T-helper 1 cell treated with Interleukin-12 subunit alpha and Interleukin-12 subunit beta and Interleukin-4 antibody, amounts not matched to agents 30 μg/mL and 1 μg/mL, for 36 hours (primary cell): ENCODE measurements at regions not wholly inside any gene's neighbourhood (a gene's known extent, or its start where the extent isn't known, plus 50 kb on each side); places are given as distances from the start of the nearest gene placed in this dataset.

ENCODE experiments used
- H3K27ac Mint-ChIP-seq: one replicate; pipeline ENCODE4 v1.8.0; 2021; ENCODE audit warnings: mild to moderate bottlenecking, mixed read lengths
- H3K27me3 Mint-ChIP-seq: one replicate; pipeline ENCODE4 v1.8.0; 2021; ENCODE audit warnings: low read depth, mixed read lengths
- H3K36me3 Mint-ChIP-seq: one replicate; pipeline ENCODE4 v1.8.0; 2021; ENCODE audit warnings: low read depth, mixed read lengths
- H3K4me1 Mint-ChIP-seq: one replicate; pipeline ENCODE4 v1.8.0; 2021; ENCODE audit warnings: low read depth, mixed read lengths
- H3K4me3 Mint-ChIP-seq: one replicate; pipeline ENCODE4 v1.8.0; 2021; ENCODE audit warnings: mild to moderate bottlenecking, moderate library complexity, mixed read lengths
- H3K9me3 Mint-ChIP-seq: one replicate; pipeline ENCODE4 v1.8.0; 2021; ENCODE audit warnings: mixed read lengths

DNA sequence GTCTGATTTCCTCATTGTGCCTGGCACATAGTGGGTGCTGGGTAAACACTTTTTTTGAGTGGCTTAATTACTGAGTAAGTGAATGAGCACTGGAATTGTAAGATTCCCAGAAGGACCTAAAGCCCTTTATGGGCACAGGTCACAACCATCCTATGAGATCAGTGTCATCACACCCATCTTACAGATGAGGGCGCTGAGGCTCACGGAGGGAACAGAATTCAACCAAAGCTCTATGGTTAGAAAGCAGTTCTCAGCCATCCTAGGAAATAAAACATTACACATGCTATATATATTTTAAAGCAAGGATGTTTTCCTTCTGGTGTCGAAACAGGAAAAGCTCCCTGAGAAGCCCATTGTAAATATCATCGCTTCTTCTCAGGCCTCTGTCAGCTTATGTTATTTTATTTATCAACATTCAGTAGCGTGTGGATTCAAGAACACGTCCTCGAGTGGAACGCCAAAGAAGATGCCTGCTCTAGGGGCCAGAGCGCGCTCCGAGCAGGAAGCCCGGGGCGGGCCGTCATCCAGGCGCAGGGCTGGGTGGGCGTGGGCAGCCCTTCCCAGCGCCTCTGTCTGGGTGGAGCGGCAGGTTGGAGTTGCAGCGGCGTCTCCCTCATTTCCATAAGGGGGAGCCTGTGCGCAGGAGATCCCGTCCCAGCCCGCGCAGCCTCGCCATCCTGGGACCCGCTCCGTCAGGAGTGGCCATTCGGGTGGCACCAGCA, 155.8 kb upstream of the SMIM23 start:
- Mint-ChIP-seq H3K4me1 (no peaks in the 10 kb centered on the region), H3K36me3 (no peaks in the 10 kb centered on the region), H3K27ac (no peak overlapping the region), H3K9me3 (no peaks in the 10 kb centered on the region), H3K4me3 (no peak overlapping the region), H3K27me3 (peaks cover 18% of the 10 kb centered on the region)

DNA sequence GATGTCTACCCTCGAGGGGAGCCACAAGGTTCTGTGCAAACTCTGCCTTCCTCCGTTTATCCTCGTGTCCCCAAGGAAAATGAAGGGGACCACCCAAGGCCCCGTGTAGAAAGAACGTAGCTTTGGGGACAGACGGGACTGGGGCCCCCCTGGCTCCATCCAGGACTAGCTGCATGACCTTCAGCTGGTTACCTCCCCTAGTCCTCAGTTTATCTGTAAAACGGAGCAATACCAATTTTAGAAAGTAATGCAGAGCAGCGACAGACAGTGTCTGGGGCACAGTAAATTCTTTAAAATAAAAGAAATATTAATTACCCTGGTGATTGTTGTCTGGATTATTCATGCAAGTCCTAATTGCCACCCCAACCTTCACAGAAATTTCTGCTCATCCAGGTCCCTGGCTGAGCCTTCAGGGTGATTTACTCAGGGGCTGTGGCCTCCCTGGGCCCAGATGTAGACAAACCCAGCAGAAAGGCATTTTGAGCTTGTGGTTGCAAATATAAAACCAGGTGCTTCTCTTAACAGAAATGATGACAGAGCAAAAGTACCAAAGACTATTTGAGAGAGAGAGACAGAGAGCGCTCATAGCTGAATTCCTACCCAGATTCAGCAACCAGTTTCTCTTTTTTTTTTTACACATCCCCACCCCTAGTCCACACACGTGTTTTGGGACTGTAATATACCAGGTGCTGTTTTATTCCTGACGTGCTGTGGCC, 155.1 kb upstream of the SMIM23 start:
- Mint-ChIP-seq H3K4me1 (no peaks in the 10 kb centered on the region), H3K27me3 (peaks cover 18% of the 10 kb centered on the region), H3K9me3 (no peaks in the 10 kb centered on the region), H3K4me3 (no peak overlapping the region), H3K27ac (no peak overlapping the region), H3K36me3 (no peaks in the 10 kb centered on the region)

DNA sequence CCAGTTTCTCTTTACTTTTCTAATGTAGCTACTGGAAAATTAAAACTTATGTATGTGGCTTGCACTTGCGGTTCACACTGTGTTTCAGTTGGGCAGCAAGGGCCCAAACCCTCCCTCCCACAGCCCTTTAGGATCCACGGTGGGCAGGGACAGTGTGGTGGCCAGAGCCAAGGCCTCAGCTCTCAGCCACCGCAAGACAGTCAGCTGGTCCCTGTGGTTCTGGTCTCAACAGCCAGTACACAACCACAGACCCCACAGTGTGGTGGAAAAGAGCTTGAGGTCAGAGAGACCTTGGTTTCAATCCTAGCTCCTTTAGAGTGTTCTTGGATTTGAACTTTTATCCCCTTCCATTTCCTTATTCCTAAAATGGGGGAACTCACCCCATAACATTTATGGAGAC, 153.0 kb upstream of the SMIM23 start:
- Mint-ChIP-seq H3K27me3 (peaks cover 18% of the 10 kb centered on the region), H3K36me3 (no peaks in the 10 kb centered on the region), H3K4me1 (no peaks in the 10 kb centered on the region), H3K9me3 (no peaks in the 10 kb centered on the region), H3K4me3 (no peak overlapping the region), H3K27ac (no peak overlapping the region)

DNA sequence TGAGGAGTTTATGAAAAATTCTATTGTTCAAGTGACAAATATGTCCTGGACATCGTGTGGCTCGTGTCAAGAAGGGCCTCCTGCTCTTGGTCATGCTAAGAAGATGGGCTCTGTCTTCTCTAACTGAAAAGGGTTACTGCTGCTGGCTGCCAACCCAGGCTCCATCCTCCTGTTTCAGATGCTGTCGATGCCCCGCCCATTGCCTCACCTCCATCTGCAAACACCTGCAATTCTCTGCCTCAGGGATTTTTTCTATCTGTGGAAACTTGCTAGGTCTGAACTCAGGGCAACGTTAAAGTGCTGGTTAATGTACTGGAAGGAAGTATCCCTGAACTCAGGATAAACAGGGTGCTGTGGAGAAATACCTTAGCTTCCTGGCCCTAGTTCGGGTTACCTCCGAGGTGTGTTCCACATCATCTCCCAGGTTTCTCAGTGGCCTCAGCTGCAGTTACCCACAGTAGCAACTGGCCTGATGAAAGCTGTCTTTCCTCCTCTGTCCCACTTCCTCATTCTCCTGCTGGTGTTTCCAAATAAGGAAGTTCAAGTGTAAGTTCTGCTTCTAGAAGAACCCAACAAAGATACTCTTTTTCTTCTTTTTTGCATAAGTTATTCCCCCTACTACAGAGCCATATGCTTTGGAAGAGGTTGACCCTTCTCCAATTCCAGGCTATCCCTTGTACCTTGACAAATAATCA, 151.7 kb upstream of the SMIM23 start:
- peaks cover 18% of the 10 kb centered on the region for H3K27me3 Mint-ChIP-seq
- H3K27ac Mint-ChIP-seq = no peak overlapping the region
- H3K4me1 Mint-ChIP-seq = no peaks in the 10 kb centered on the region
- H3K36me3 Mint-ChIP-seq = no peaks in the 10 kb centered on the region
- H3K4me3 Mint-ChIP-seq = no peak overlapping the region
- H3K9me3 Mint-ChIP-seq = no peaks in the 10 kb centered on the region

DNA sequence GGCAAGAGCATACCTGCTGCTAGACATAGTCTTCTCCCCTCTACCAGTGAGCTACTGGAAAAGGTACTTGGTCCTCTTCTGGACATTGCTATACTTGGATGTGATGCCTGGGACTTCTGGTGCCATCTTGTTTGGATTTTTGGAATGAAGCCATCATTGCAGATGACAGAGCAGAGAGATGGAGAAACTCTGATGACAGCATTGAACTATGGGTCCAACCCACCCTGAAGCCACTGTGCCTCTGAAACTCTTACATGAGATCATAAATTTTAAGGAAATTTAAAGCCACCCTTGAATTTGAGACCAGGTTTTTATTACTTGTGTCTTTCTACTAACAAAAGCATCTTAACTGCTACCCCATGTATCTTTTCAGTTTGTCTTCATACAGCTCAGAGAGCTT, 151.1 kb upstream of the SMIM23 start:
- Mint-ChIP-seq H3K27ac (no peak overlapping the region), H3K27me3 (peaks cover 18% of the 10 kb centered on the region), H3K4me3 (no peak overlapping the region), H3K4me1 (no peaks in the 10 kb centered on the region), H3K9me3 (no peaks in the 10 kb centered on the region), H3K36me3 (no peaks in the 10 kb centered on the region)

DNA sequence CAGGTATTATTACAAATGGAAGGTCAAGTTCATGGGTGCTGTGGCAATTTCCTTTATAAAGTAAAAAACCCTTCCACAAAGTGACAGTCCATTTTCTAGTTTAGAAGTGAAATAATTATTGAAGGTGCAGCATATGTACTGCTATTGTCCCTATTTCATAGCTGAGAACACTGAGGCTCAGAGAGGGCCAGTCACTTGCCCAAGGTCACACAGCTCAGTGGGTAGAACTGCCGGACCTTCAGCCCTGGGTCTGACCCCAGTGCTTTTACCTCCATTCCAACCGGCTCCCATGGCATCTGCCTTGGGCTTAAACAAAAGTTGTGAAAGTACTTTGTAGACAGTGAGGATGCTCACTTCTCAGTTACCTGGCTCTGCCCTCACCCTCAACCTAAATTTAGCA, 150.6 kb upstream of the SMIM23 start:
- Mint-ChIP-seq H3K27ac (no peak overlapping the region), H3K36me3 (no peaks in the 10 kb centered on the region), H3K9me3 (no peaks in the 10 kb centered on the region), H3K4me1 (no peaks in the 10 kb centered on the region), H3K27me3 (peaks cover 18% of the 10 kb centered on the region), H3K4me3 (no peak overlapping the region)

DNA sequence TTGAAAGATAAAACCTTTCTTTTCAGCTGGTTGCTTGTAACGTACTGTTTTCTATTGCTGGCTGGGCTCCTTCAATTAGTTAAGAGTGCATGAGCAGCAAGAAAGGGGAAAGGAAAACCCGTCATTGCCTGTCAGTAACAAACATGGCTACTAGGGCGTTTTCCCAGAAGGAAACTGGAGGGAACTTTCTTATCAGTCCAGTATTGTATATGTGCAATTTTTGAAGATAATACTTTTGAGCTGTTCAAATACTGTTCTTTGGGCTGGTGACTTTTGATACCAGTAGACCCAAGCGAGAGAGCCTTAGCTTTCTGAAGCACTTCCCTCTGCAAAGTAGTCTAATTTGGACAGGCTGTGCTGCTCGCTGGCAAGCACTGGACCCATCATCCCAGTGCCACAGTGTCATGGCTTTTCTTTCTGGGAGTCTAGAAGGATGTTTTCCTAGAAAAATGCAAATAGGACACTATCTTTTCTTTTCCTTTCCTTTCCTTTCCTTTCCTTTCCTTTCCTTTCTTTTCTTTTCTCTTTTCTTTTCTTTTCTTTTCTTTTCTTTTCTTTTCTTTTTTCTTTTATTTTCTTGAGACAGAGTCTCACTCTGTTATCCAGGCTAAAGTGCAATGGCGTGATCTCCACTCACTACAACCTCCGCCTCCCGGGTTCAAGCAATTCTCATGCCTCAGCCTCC, 149.9 kb upstream of the SMIM23 start:
- H3K4me3 Mint-ChIP-seq = no peak overlapping the region
- H3K27me3 Mint-ChIP-seq = peaks cover 13% of the 10 kb centered on the region
- no peak overlapping the region for H3K27ac Mint-ChIP-seq
- H3K36me3 Mint-ChIP-seq = no peaks in the 10 kb centered on the region
- no peaks in the 10 kb centered on the region for H3K9me3 Mint-ChIP-seq
- H3K4me1 Mint-ChIP-seq = no peaks in the 10 kb centered on the region

DNA sequence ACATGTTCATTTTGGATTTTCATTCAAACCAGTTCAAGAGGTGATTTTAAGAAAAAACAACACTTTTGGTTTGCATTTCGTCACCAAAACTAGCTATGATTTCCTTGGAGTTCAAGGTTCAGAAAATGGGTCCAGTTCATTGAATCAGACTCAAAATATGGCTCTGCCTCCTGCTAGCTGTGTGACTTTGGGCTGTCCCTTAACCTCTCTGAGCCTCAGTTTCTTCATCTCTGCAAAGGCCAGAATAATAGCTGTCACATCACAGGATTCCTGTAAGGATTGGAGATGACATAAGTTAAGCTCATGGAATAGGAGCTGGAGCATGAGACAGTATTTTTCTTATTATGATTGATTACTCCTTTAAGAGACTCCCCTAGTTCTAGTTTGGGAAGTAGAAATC, 147.8 kb upstream of the SMIM23 start:
- Mint-ChIP-seq H3K4me3 (no peak overlapping the region), H3K4me1 (no peaks in the 10 kb centered on the region), H3K36me3 (no peaks in the 10 kb centered on the region), H3K27ac (no peak overlapping the region), H3K27me3 (peaks cover 8% of the 10 kb centered on the region), H3K9me3 (no peaks in the 10 kb centered on the region)

DNA sequence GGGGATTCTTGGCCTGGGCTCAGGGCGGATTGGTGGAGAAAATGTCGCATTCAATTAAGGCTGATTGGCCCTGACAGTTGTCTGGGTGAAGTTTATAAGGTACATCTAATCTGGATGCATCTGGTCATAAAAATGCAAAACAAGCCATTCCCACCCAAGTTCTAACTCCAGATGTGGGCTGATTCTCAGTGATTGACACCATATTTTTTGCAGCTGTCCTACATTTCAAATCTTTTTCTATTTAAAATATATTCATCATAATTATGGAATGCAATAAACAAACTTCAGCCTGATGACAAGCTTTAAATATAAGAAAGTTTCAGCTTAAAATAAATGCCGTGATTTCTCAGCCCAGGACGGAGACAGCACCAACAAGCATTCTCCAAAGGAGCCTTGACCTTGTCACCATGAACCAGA, 146.4 kb upstream of the SMIM23 start:
- no peak overlapping the region for H3K4me3 Mint-ChIP-seq

DNA sequence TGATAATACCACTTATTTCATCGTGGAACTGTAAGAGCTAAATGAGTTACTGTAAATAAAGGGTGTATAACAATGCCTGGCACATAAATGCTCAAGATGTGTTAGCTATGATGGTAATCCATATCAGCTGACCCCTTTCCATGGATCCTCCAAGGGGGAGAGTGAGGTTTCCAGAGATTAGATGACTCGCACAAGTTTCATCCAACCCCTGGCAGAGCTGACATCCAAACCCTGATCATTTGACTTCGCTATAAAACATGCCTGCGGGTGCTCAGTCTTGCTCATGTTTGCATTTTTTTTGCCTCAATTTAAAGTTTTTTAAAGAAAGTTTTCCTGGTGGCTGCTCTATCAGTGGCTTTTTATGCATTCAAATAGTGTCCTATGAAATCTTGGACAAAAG, 145.7 kb upstream of the SMIM23 start:
- no peak overlapping the region for H3K27ac Mint-ChIP-seq
- peaks cover 13% of the 10 kb centered on the region for H3K27me3 Mint-ChIP-seq
- H3K9me3 Mint-ChIP-seq = no peaks in the 10 kb centered on the region
- no peaks in the 10 kb centered on the region for H3K4me1 Mint-ChIP-seq
- H3K4me3 Mint-ChIP-seq = no peak overlapping the region
- H3K36me3 Mint-ChIP-seq = no peaks in the 10 kb centered on the region

More for the DNA sequence above, 146.4 kb upstream of the SMIM23 start:
- no peak overlapping the region for H3K27ac Mint-ChIP-seq
- H3K4me1 Mint-ChIP-seq = no peaks in the 10 kb centered on the region
- no peaks in the 10 kb centered on the region for H3K36me3 Mint-ChIP-seq
- peaks cover 15% of the 10 kb centered on the region for H3K27me3 Mint-ChIP-seq
- no peaks in the 10 kb centered on the region for H3K9me3 Mint-ChIP-seq

DNA sequence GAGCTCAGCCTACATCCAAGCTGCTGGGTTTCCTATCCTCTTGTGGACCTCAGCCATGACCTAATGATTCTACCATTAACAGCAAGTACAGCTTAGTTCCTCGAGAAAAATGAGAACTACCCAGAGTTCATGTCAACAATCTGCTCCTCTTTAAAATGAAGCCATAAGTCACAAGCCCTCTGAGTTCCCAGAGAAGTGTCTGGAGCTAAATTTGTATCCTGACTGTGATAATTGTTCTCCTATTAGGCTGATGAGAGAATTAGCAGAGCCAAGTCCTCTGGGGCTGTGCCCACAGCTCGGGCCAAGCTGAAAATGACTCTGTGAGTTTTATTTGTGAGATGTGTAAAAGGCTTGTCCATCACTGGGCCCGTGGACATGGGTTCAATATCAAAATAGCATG, 145.1 kb upstream of the SMIM23 start:
- Mint-ChIP-seq H3K4me1 (no peaks in the 10 kb centered on the region), H3K9me3 (no peaks in the 10 kb centered on the region), H3K4me3 (no peak overlapping the region), H3K27me3 (peaks cover 13% of the 10 kb centered on the region), H3K27ac (no peak overlapping the region), H3K36me3 (no peaks in the 10 kb centered on the region)

DNA sequence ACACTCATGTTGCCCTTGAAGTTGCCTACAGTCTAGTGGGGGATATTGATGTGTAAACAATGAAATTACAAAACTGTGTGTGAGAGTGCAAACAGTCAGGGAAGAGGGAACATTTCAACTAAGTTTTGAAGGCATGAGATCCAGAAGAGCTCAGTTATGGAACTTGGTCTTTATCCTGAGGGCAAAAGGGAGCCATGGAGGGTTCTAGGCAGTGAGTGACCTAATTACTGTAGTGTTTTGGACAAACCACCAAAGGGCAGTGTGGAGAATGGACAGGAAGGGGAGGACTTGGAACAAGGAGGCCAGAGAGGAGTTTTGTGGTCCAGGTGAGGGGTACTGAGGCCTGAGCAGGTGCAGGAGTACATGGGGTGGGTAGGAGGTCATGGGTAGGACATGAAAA, 143.7 kb upstream of the SMIM23 start:
- no peak overlapping the region for H3K27ac Mint-ChIP-seq
- peaks cover 13% of the 10 kb centered on the region for H3K27me3 Mint-ChIP-seq

DNA sequence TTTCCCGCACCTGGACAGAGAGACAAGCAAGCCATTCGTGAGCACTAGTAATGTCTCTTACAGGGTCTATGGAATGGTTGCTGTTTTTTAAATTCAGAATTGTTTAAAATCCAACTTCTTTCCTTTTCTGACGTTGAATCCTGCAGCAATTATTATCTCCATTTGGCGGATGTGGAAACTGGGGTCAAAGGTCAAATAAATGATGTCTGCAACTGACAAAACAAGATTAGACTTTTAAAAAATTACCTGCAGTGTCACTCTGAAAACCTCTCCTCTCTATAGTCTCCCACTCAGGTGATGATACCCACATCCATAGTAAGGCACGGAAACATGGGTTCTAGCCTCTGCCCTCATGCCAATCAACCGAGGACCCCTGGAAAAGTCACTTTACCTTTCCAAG, 142.7 kb upstream of the SMIM23 start:
- Mint-ChIP-seq H3K36me3 (no peaks in the 10 kb centered on the region), H3K9me3 (no peaks in the 10 kb centered on the region), H3K4me1 (no peaks in the 10 kb centered on the region), H3K27me3 (peaks cover 13% of the 10 kb centered on the region), H3K4me3 (no peak overlapping the region), H3K27ac (no peak overlapping the region)

More for the DNA sequence above, 143.7 kb upstream of the SMIM23 start:
- Mint-ChIP-seq H3K4me1 (no peaks in the 10 kb centered on the region), H3K9me3 (no peaks in the 10 kb centered on the region), H3K4me3 (no peak overlapping the region), H3K36me3 (no peaks in the 10 kb centered on the region)

DNA sequence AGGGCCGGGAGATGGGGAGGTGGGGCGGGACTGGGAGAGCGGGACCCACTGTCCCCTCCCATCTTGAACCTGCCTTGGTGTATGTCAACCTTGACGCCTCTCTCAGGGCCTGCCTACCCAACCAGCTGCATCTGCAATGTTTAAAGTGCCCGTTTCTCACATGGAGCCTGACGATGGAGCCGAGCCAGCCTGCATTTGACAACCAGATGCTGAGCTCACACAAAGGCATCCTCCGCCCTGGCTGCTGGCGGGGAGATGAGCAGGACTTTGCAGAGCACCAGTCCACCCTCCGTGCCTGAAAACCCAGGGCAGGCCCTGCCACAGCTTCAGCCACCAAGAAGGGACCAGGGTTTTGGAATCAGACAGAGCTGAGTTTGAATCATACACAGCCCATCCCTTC, 141.1 kb upstream of the SMIM23 start:
- Mint-ChIP-seq H3K27ac (no peak overlapping the region), H3K36me3 (no peaks in the 10 kb centered on the region), H3K9me3 (no peaks in the 10 kb centered on the region)

More for the DNA sequence above, 141.1 kb upstream of the SMIM23 start:
- H3K4me1 Mint-ChIP-seq = no peaks in the 10 kb centered on the region
- no peak overlapping the region for H3K4me3 Mint-ChIP-seq
- H3K27me3 Mint-ChIP-seq = peaks cover 13% of the 10 kb centered on the region
